CD4-positive, alpha-beta memory T cell (primary cell): ENCODE measurements at regions not wholly inside any gene's neighbourhood (a gene's known extent, or its start where the extent isn't known, plus 50 kb on each side); places are given as distances from the start of the nearest gene placed in this dataset.

Source experiments
- CTCF ChIA-PET: fragments of 350-600 bp; sonication (Branson Sonifier 250); formaldehyde crosslinking; loops from one replicate; lab custom pipeline; 2021; ENCODE audit warnings: inconsistent platforms; ENCODE audit not compliant: partially characterized antibody; lab: Charles Lee
- POLR2A ChIA-PET: fragments of 350-600 bp; sonication (Branson Sonifier 250); formaldehyde crosslinking; loops from one replicate; lab custom pipeline; 2021; ENCODE audit not compliant: partially characterized antibody; lab: Charles Lee
- DNase-seq, 5 donors: peaks; one replicate each; pipeline versions ENCODE4 v3.0.0 to v3.0.0-alpha.2; 2020 to 2022; ENCODE audit warnings: mixed read lengths in 1 of 5
- H3K27ac ChIP-seq: one replicate; pipeline ENCODE4 v1.7.0; 2013; ENCODE audit warnings: low read depth, low read length
- H3K27me3 ChIP-seq: 2 replicates; pipeline ENCODE4 v1.7.0; 2013; ENCODE audit warnings: mild to moderate bottlenecking, low read length, moderate library complexity; ENCODE audit not compliant: insufficient read depth
- H3K36me3 ChIP-seq: 2 replicates; pipeline ENCODE4 v1.7.0; 2013; ENCODE audit warnings: mild to moderate bottlenecking, low read length, moderate library complexity; ENCODE audit not compliant: insufficient read depth
- H3K4me1 ChIP-seq: 2 replicates; pipeline ENCODE4 v1.7.0; 2013; ENCODE audit warnings: mild to moderate bottlenecking, low read length, moderate library complexity; ENCODE audit not compliant: insufficient read depth
- H3K4me3 ChIP-seq, 2 donors: one replicate each; pipeline ENCODE4 v1.7.0; 2013; ENCODE audit warnings: low read length in 2 of 2, mild to moderate bottlenecking in 1 of 2
- H3K9me3 ChIP-seq, 2 donors: one replicate each; pipeline ENCODE4 v1.7.0; 2013; ENCODE audit warnings: low read length in 2 of 2, control low read depth in 1 of 2; ENCODE audit not compliant: control insufficient read depth in 1 of 2
- H3K27ac Mint-ChIP-seq, 7 donors: one replicate each; pipeline ENCODE4 v1.8.0; 2020 to 2021; ENCODE audit warnings: mixed read lengths in 7 of 7, mild to moderate bottlenecking in 6 of 7, inconsistent platforms in 3 of 7, moderate library complexity in 3 of 7
- H3K27me3 Mint-ChIP-seq, 2 donors: one replicate each; pipeline ENCODE4 v1.8.0; 2020 to 2021; ENCODE audit warnings: mixed read lengths in 2 of 2
- H3K36me3 Mint-ChIP-seq, 2 donors: one replicate each; pipeline ENCODE4 v1.8.0; 2020 to 2021; ENCODE audit warnings: mixed read lengths in 2 of 2, inconsistent platforms in 1 of 2, mild to moderate bottlenecking in 1 of 2
- H3K4me1 Mint-ChIP-seq, 4 donors: one replicate each; pipeline ENCODE4 v1.8.0; 2020 to 2021; ENCODE audit warnings: mixed read lengths in 4 of 4, mild to moderate bottlenecking in 1 of 4
- H3K4me3 Mint-ChIP-seq, 8 donors: one replicate each; pipeline ENCODE4 v1.8.0; 2020 to 2021; ENCODE audit warnings: mixed read lengths in 8 of 8, mild to moderate bottlenecking in 7 of 8, moderate library complexity in 6 of 8, inconsistent platforms in 3 of 8
- H3K9me3 Mint-ChIP-seq, 8 donors: one replicate each; pipeline ENCODE4 v1.8.0; 2020 to 2021; ENCODE audit warnings: mixed read lengths in 8 of 8, mild to moderate bottlenecking in 5 of 8, inconsistent platforms in 3 of 8, moderate library complexity in 1 of 8
- intact Hi-C: fragments of 100-400 bp; cut with micrococcal nuclease; formaldehyde crosslinking; loops from one replicate; pipeline ENCODE4 v1.15.1; 2023

- no peaks in the 10 kb centered on the region for H3K36me3 Mint-ChIP-seq
- H3K4me3 Mint-ChIP-seq = no peak overlapping the region
- intact Hi-C loops = no loop called here
Measured at GRCh38 chr2:37869304-37869703, 55.8 kb upstream of the RMDN2 start.

GRCh38 chr2:37869771-37870170 is 55.3 kb upstream of the RMDN2 start:
- H3K4me1 ChIP-seq = no peaks in the 10 kb centered on the region
- no peak overlapping the region for H3K27ac Mint-ChIP-seq
- intact Hi-C loops = no loop called here
- no peak for DNase-seq
- peaks cover 0 to 6% (median 5%) of the 10 kb centered on the region in 4 donors for H3K4me1 Mint-ChIP-seq
- H3K27me3 Mint-ChIP-seq = peaks cover 2 to 3% of the 10 kb centered on the region in 2 donors
- peaks cover 0 to 2% (median 0%) of the 10 kb centered on the region in 8 donors for H3K9me3 Mint-ChIP-seq
- no peak overlapping the region for H3K4me3 ChIP-seq
- H3K27me3 ChIP-seq = no peaks in the 10 kb centered on the region
- no peak overlapping the region for H3K4me3 Mint-ChIP-seq
- ChIA-PET POLR2A (no interaction called here), CTCF (interaction anchor here (1.3 to 2.1 kb wide), 3 partner anchors 10 to 474 kb away, joined by 3 to 7 read pairs (median 3); no protein-coding TSS in a partner anchor)
- no peaks in the 10 kb centered on the region for H3K36me3 ChIP-seq
- H3K27ac ChIP-seq = no peak overlapping the region
- H3K9me3 ChIP-seq = no peaks in the 10 kb centered on the region
- no peaks in the 10 kb centered on the region for H3K36me3 Mint-ChIP-seq

More at GRCh38 chr2:37869304-37869703, 55.8 kb upstream of the RMDN2 start:
- ChIA-PET CTCF (interaction anchor here (0.9 to 4.5 kb wide), 3 partner anchors 8 to 473 kb away, joined by 3 to 33 read pairs (median 3); no protein-coding TSS in a partner anchor), POLR2A (no interaction called here)
- H3K4me1 Mint-ChIP-seq = peaks cover 0 to 6% (median 5%) of the 10 kb centered on the region in 4 donors
- peaks cover 2 to 6% of the 10 kb centered on the region in 2 donors for H3K27me3 Mint-ChIP-seq
- H3K9me3 Mint-ChIP-seq = peaks cover 0 to under 1% (median 0%) of the 10 kb centered on the region in 8 donors
- Histone ChIP-seq H3K4me3 (no peak overlapping the region), H3K27me3 (no peaks in the 10 kb centered on the region), H3K4me1 (no peaks in the 10 kb centered on the region), H3K27ac (no peak overlapping the region), H3K9me3 (no peaks in the 10 kb centered on the region), H3K36me3 (no peaks in the 10 kb centered on the region)
- DNase-seq = no peak
- H3K27ac Mint-ChIP-seq = no peak overlapping the region

DNA sequence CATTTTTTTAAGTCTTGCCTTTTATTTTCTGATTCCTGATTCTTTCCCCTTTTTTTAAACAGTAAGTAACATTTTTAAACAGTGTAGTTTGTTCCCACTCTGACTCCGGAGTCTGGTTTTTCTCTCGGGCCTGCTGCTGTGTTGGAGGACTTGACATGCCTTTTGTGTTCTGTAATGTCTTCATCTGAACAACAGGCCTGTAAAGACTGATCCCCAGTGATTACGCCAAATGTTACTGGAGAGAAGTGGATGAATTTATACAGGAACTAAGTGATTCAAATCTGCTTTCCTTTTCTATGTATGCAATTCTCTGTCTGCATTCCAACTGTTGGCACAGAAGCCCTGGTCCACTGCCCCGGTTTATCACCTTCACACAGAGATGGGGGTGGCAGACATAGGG is 54.3 kb upstream of the RMDN2 start:
- intact Hi-C loops = no loop called here
- ChIA-PET POLR2A (no interaction called here), CTCF (interaction anchor here (1.3 to 11.9 kb wide), 3 partner anchors 9 to 474 kb away, joined by 3 to 288 read pairs (median 7); no protein-coding TSS in a partner anchor)
- Mint-ChIP-seq H3K4me3 (no peak overlapping the region), H3K9me3 (peaks cover 0 to 2% (median 0%) of the 10 kb centered on the region in 8 donors), H3K27ac (no peak overlapping the region), H3K27me3 (no peaks in the 10 kb centered on the region), H3K4me1 (peaks cover 0 to 6% (median 5%) of the 10 kb centered on the region in 4 donors), H3K36me3 (no peaks in the 10 kb centered on the region)
- H3K36me3 ChIP-seq = no peaks in the 10 kb centered on the region
- no peak overlapping the region for H3K27ac ChIP-seq
- no peaks in the 10 kb centered on the region for H3K27me3 ChIP-seq
- DNase-seq = no peak
- no peaks in the 10 kb centered on the region for H3K9me3 ChIP-seq
- H3K4me1 ChIP-seq = no peaks in the 10 kb centered on the region
- H3K4me3 ChIP-seq = no peak overlapping the region

GRCh38 chr2:37871456-37872191 is 53.5 kb upstream of the RMDN2 start:
- peaks cover 0 to 6% (median 5%) of the 10 kb centered on the region in 4 donors for H3K4me1 Mint-ChIP-seq
- DNase-seq = no peak
- no peaks in the 10 kb centered on the region for H3K4me1 ChIP-seq
- CTCF ChIA-PET = interaction anchor here (2.1 to 11.9 kb wide), 2 partner anchors 457 to 474 kb away, joined by 7 to 288 read pairs; no protein-coding TSS in a partner anchor
- no peaks in the 10 kb centered on the region for H3K9me3 ChIP-seq
- no peaks in the 10 kb centered on the region for H3K36me3 Mint-ChIP-seq
- H3K36me3 ChIP-seq = no peaks in the 10 kb centered on the region
- no peak overlapping the region for H3K4me3 Mint-ChIP-seq
- no peak overlapping the region for H3K4me3 ChIP-seq
- H3K9me3 Mint-ChIP-seq = peaks cover 0 to 2% (median 0%) of the 10 kb centered on the region in 8 donors
- no peak overlapping the region for H3K27ac ChIP-seq
- H3K27me3 Mint-ChIP-seq = no peaks in the 10 kb centered on the region
- POLR2A ChIA-PET = interaction anchor here (0.5 kb wide), 1 partner anchor 458 kb away, joined by 3 read pairs; no protein-coding TSS in a partner anchor
- intact Hi-C loops = no loop called here
- H3K27ac Mint-ChIP-seq = no peak overlapping the region
- H3K27me3 ChIP-seq = no peaks in the 10 kb centered on the region

GRCh38 chr2:37872192-37872750 is 52.8 kb upstream of the RMDN2 start:
- Mint-ChIP-seq H3K4me1 (peaks cover 0 to 6% (median 5%) of the 10 kb centered on the region in 4 donors), H3K9me3 (peaks cover 0 to 2% (median 0%) of the 10 kb centered on the region in 8 donors), H3K36me3 (no peaks in the 10 kb centered on the region), H3K27me3 (no peaks in the 10 kb centered on the region), H3K4me3 (no peak overlapping the region), H3K27ac (no peak overlapping the region)
- Histone ChIP-seq H3K9me3 (no peaks in the 10 kb centered on the region), H3K4me1 (no peaks in the 10 kb centered on the region), H3K27me3 (no peaks in the 10 kb centered on the region), H3K27ac (no peak overlapping the region), H3K36me3 (no peaks in the 10 kb centered on the region), H3K4me3 (no peak overlapping the region)
- intact Hi-C loops = no loop called here
- no peak for DNase-seq
- ChIA-PET CTCF (interaction anchor here (8.6 to 11.9 kb wide), 2 partner anchors 457 to 475 kb away, joined by 162 to 288 read pairs; no protein-coding TSS in a partner anchor), POLR2A (interaction anchor here (0.5 kb wide), 1 partner anchor 458 kb away, joined by 3 read pairs; no protein-coding TSS in a partner anchor)

- POLR2A ChIA-PET = no interaction called here
- CTCF ChIA-PET = interaction anchor here (5.8 to 11.9 kb wide), 3 partner anchors 39 to 476 kb away, joined by 72 to 288 read pairs (median 162); no protein-coding TSS in a partner anchor
- no peaks in the 10 kb centered on the region for H3K36me3 ChIP-seq
- no peak for DNase-seq
- Mint-ChIP-seq H3K9me3 (peaks cover 0 to 2% (median 0%) of the 10 kb centered on the region in 8 donors), H3K27ac (no peak overlapping the region), H3K36me3 (no peaks in the 10 kb centered on the region), H3K27me3 (no peaks in the 10 kb centered on the region), H3K4me3 (no peak overlapping the region), H3K4me1 (peaks cover 0 to 6% (median 5%) of the 10 kb centered on the region in 4 donors)
- H3K4me1 ChIP-seq = no peaks in the 10 kb centered on the region
- no peaks in the 10 kb centered on the region for H3K9me3 ChIP-seq
- no peak overlapping the region for H3K4me3 ChIP-seq
- intact Hi-C loops = no loop called here
- no peaks in the 10 kb centered on the region for H3K27me3 ChIP-seq
- no peak overlapping the region for H3K27ac ChIP-seq
Measured at GRCh38 chr2:37873229-37873628, 51.9 kb upstream of the RMDN2 start.
